H9 (cell line): ENCODE measurements at regions not wholly inside any gene's neighbourhood (a gene's known extent, or its start where the extent isn't known, plus 50 kb on each side); places are given as distances from the start of the nearest gene placed in this dataset.

Source experiments
- DNase-seq: peaks from one replicate; pipeline ENCODE4 v3.0.0-alpha.2; 2017
- H2AFZ ChIP-seq: one replicate; pipeline ENCODE4 v1.6.1; 2013; ENCODE audit warnings: mild to moderate bottlenecking, low read length, control low read depth, moderate library complexity
- H2AK5ac ChIP-seq: 2 replicates; pipeline ENCODE4 v1.6.1; 2013; ENCODE audit warnings: low read length, control low read depth, mixed read lengths; ENCODE audit not compliant: insufficient read length
- H2BK120ac ChIP-seq: one replicate; pipeline ENCODE4 v1.6.1; 2013; ENCODE audit warnings: low read depth, mild to moderate bottlenecking, low read length, control low read depth, inconsistent platforms; ENCODE audit not compliant: poor library complexity, severe bottlenecking
- H2BK12ac ChIP-seq: 2 replicates; pipeline ENCODE4 v1.6.1; 2013; ENCODE audit warnings: low read length, control low read depth, mixed read lengths, low read depth; ENCODE audit not compliant: insufficient read length
- H2BK15ac ChIP-seq: 2 replicates; pipeline ENCODE4 v1.6.1; 2013; ENCODE audit warnings: low read depth, low read length, control low read depth
- H2BK20ac ChIP-seq: one replicate; pipeline ENCODE4 v1.6.1; 2013; ENCODE audit warnings: low read depth, mild to moderate bottlenecking, low read length, control low read depth, inconsistent platforms; ENCODE audit not compliant: poor library complexity, severe bottlenecking
- H2BK5ac ChIP-seq: 2 replicates; pipeline ENCODE4 v1.6.1; 2013; ENCODE audit warnings: low read length, control low read depth, mixed read lengths; ENCODE audit not compliant: insufficient read length
- H3K14ac ChIP-seq: 2 replicates; pipeline ENCODE4 v1.6.1; 2013; ENCODE audit warnings: low read length, control low read depth; ENCODE audit not compliant: insufficient read depth
- H3K18ac ChIP-seq: 2 replicates; pipeline ENCODE4 v1.6.1; 2013; ENCODE audit warnings: low read depth, mild to moderate bottlenecking, mixed read lengths, low read length, control low read depth; ENCODE audit not compliant: insufficient read length
- H3K23ac ChIP-seq: 2 replicates; pipeline ENCODE4 v1.6.1; 2013; ENCODE audit warnings: low read length, control low read depth, mixed read lengths, low read depth; ENCODE audit not compliant: insufficient read length
- H3K23me2 ChIP-seq: 2 replicates; pipeline ENCODE4 v1.6.1; 2013; ENCODE audit warnings: low read depth, mild to moderate bottlenecking, mixed read lengths, low read length, control low read depth; ENCODE audit not compliant: insufficient read length, poor library complexity, severe bottlenecking
- H3K27ac ChIP-seq: 2 replicates; pipeline ENCODE4 v1.5.1; 2013; ENCODE audit warnings: low read length, control low read depth, mixed read lengths, low read depth; ENCODE audit not compliant: insufficient read length
- H3K27me3 ChIP-seq: 2 replicates; pipeline ENCODE4 v1.6.1; 2013; ENCODE audit warnings: low read length, control low read depth, inconsistent platforms; ENCODE audit not compliant: insufficient read depth
- H3K4ac ChIP-seq: 2 replicates; pipeline ENCODE4 v1.6.1; 2013; ENCODE audit warnings: low read depth, mild to moderate bottlenecking, control low read depth, inconsistent platforms, low read length, moderate library complexity
- H3K4me1 ChIP-seq: 2 replicates; pipeline ENCODE4 v1.6.1; 2013; ENCODE audit warnings: low read length, control low read depth, inconsistent platforms; ENCODE audit not compliant: insufficient read depth
- H3K4me2 ChIP-seq: 2 replicates; pipeline ENCODE4 v1.6.1; 2013; ENCODE audit warnings: low read length, control low read depth, mixed read lengths; ENCODE audit not compliant: insufficient read length, insufficient read depth
- H3K56ac ChIP-seq: 2 replicates; pipeline ENCODE4 v1.6.1; 2013; ENCODE audit warnings: low read depth, mild to moderate bottlenecking, mixed read lengths, low read length, control low read depth; ENCODE audit not compliant: insufficient read length
- H3K79me1 ChIP-seq: 2 replicates; pipeline ENCODE4 v1.6.1; 2013; ENCODE audit warnings: low read depth, mild to moderate bottlenecking, moderate library complexity, low read length, control low read depth, inconsistent platforms; ENCODE audit not compliant: insufficient read depth, poor library complexity, severe bottlenecking
- H3K79me2 ChIP-seq: 2 replicates; pipeline ENCODE4 v1.6.1; 2013; ENCODE audit warnings: low read length, control low read depth, inconsistent platforms; ENCODE audit not compliant: insufficient read depth
- H3K9ac ChIP-seq: 2 replicates; pipeline ENCODE4 v1.6.1; 2013; ENCODE audit warnings: low read length, control low read depth, mixed read lengths; ENCODE audit not compliant: insufficient read length; ENCODE audit errors: extremely low read depth
- H3K9me3 ChIP-seq: one replicate; pipeline ENCODE4 v1.6.1; 2013; ENCODE audit warnings: low read depth, low read length, inconsistent platforms; ENCODE audit not compliant: control insufficient read depth
- H3T11ph ChIP-seq: one replicate; pipeline ENCODE4 v1.6.1; 2013; ENCODE audit warnings: mild to moderate bottlenecking, low read length, control low read depth, inconsistent platforms
- H4K20me1 ChIP-seq: one replicate; pipeline ENCODE4 v1.6.1; 2013; ENCODE audit not compliant: control insufficient read depth, insufficient read length, insufficient read depth
- H4K5ac ChIP-seq: 2 replicates; pipeline ENCODE4 v1.6.1; 2013; ENCODE audit warnings: low read depth, mild to moderate bottlenecking, mixed read lengths, low read length, control low read depth; ENCODE audit not compliant: insufficient read length
- H4K8ac ChIP-seq: replicated peaks from 2 replicates; pipeline ENCODE4 v1.6.1; 2013; ENCODE audit warnings: low read length, control low read depth, mixed read lengths, low read depth; ENCODE audit not compliant: insufficient read length
- H4K91ac ChIP-seq: 2 replicates; pipeline ENCODE4 v1.6.1; 2013; ENCODE audit warnings: low read depth, mild to moderate bottlenecking, moderate library complexity, mixed read lengths, low read length, control low read depth; ENCODE audit not compliant: insufficient read length
- H3K27ac Mint-ChIP-seq, 3 experiments: 2 replicates in 2 of 3; 3 replicates in 1 of 3; pipeline ENCODE4 v1.8.0; 2020 to 2021; ENCODE audit warnings: mixed read lengths in 3 of 3, mild to moderate bottlenecking in 1 of 3, moderate library complexity in 1 of 3
- H3K27me3 Mint-ChIP-seq: 2 replicates; pipeline ENCODE4 v1.8.0; 2021; ENCODE audit warnings: low read depth, mild to moderate bottlenecking, moderate library complexity, mixed read lengths
- H3K36me3 Mint-ChIP-seq, 3 experiments: 2 replicates in 2 of 3; 3 replicates in 1 of 3; pipeline ENCODE4 v1.8.0; 2020 to 2021; ENCODE audit warnings: low read depth in 3 of 3, mixed read lengths in 3 of 3; ENCODE audit not compliant: insufficient read depth in 1 of 3
- H3K4me1 Mint-ChIP-seq, 2 experiments: 2 replicates each; pipeline ENCODE4 v1.8.0; 2020; ENCODE audit warnings: mixed read lengths in 2 of 2
- H3K4me3 Mint-ChIP-seq, 2 experiments: 2 replicates in 1 of 2; 3 replicates in 1 of 2; pipeline ENCODE4 v1.8.0; 2020 to 2021; ENCODE audit warnings: mild to moderate bottlenecking in 2 of 2, mixed read lengths in 2 of 2, moderate library complexity in 1 of 2
- H3K9me3 Mint-ChIP-seq, 2 experiments: 2 replicates in 1 of 2; 3 replicates in 1 of 2; pipeline ENCODE4 v1.8.0; 2020; ENCODE audit warnings: mild to moderate bottlenecking in 2 of 2, mixed read lengths in 2 of 2, moderate library complexity in 1 of 2
- CTCF ChIP-seq: fragments of 200-600 bp; sonication (generic); conservative IDR thresholded peaks from 3 replicates; pipeline ENCODE4 v1.8.0; 2021; ENCODE audit warnings: antibody characterized with exemption, mild to moderate bottlenecking
- WGBS: extraction: QIAGEN DNeasy Blood & Tissue Kit; methylation state at CpG from one replicate; pipeline ENCODE4 v1.1.7; 2013; ENCODE audit warnings: missing lambda C conversion rate, low lambda C conversion rate, mixed read lengths; ENCODE audit not compliant: insufficient read length; ENCODE audit errors: extremely low coverage; 5-methylcytosine and 5-hydroxymethylcytosine counted together

GRCh38 chr7:46186131-46186530 is 265.1 kb upstream of the IGFBP3 start:
- Histone ChIP-seq H3K56ac (no peak overlapping the region), H3K14ac (no peak overlapping the region), H3K18ac (no peak overlapping the region), H3K4me2 (no peak overlapping the region), H4K5ac (no peak overlapping the region), H4K91ac (no peak overlapping the region), H3K79me1 (no peaks in the 10 kb centered on the region), H3K27ac (no peak overlapping the region), H2BK5ac (no peak overlapping the region), H3K23ac (no peak overlapping the region), H3K23me2 (no peaks in the 10 kb centered on the region), H2BK20ac (no peak overlapping the region), H2BK120ac (no peak overlapping the region), H2BK12ac (no peak overlapping the region), H3K9ac (no peak overlapping the region), H3K9me3 (no peaks in the 10 kb centered on the region), H3K27me3 (no peaks in the 10 kb centered on the region), H4K20me1 (no peaks in the 10 kb centered on the region), H3K4me1 (no peaks in the 10 kb centered on the region), H3K4ac (no peak overlapping the region), H3K79me2 (no peaks in the 10 kb centered on the region; the same call in 1 of the 2 replicates), H4K8ac (no peak overlapping the region), H2AFZ (no peak overlapping the region), H3T11ph (no peak overlapping the region), H2BK15ac (no peak overlapping the region), H2AK5ac (no peak overlapping the region)
- H3K4me1 Mint-ChIP-seq: no peaks in the 10 kb centered on the region
- DNase-seq: no peak
- H3K4me3 Mint-ChIP-seq: no peak overlapping the region
- H3K36me3 Mint-ChIP-seq: peaks cover 2 to 12% (median 6%) of the 10 kb centered on the region in 3 experiments; a peak in 6 of 7 replicates
- H3K27me3 Mint-ChIP-seq: no peaks in the 10 kb centered on the region; the same call in 1 of the 2 replicates
- TF ChIP-seq CTCF: no peak
- peaks cover 9 to 11% of the 10 kb centered on the region in 2 experiments; a peak in 4 of 5 replicates for H3K9me3 Mint-ChIP-seq
- no peak overlapping the region for H3K27ac Mint-ChIP-seq
- no CpG with 5 or more reads among the region's 1 CpG for WGBS
